ENCODE measurements at regions not wholly inside any gene's neighbourhood (a gene's known extent, or its start where the extent isn't known, plus 50 kb on each side); places are given as distances from the start of the nearest gene placed in this dataset.

DNA sequence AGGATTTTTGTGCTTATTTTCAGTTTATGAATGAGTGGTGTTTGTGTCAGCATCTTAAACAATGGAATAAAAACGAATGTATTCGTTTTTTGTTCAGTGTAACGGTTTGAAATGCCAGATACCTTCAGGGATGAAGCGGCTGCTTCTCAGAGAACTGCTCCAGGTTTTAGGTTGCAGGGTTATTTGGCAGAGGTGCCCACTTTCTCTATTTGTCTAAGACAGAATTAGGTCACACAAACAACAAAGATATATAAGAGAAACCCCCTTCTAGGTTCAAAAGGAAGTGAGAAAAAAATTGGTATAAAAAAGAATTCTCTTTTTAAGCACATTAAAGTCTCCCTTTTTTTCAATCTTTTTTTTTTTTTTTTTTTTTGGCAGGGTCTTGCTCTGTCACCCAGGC lies 98.9 kb downstream of the MFAP3L start:
- H3K36me3 Mint-ChIP-seq = no peaks in the 10 kb centered on the region
- Histone ChIP-seq H2AFZ (replicated peaks) (no peak overlapping the region), H3K9ac (no peak overlapping the region), H4K20me1 (ENCODE audit: low read depth) (no peaks in the 10 kb centered on the region), H3K36me3 (no peaks in the 10 kb centered on the region), H3K27me3 (no peaks in the 10 kb centered on the region), H3K9me3 (ENCODE audit: low read depth) (no peaks in the 10 kb centered on the region), H3K4me2 (no peak overlapping the region), H3K4me3 (no peak overlapping the region), H3F3A (ENCODE audit: low read depth) (no peaks in the 10 kb centered on the region), H3K79me2 (ENCODE audit: low read depth) (no peaks in the 10 kb centered on the region), H3K4me1 (peaks cover 3% of the 10 kb centered on the region), H3K27ac (no peak overlapping the region)
- H3K4me1 Mint-ChIP-seq = no peaks in the 10 kb centered on the region
- no peak for DNase-seq (ENCODE audit: low spot score)
- peaks cover 8% of the 10 kb centered on the region for H3K27me3 Mint-ChIP-seq (ENCODE audit: insufficient read depth, low read depth)
- peaks cover 2% of the 10 kb centered on the region for H3K9me3 Mint-ChIP-seq
- TF ChIP-seq EZH2phosphoT487 (IDR thresholded peaks at IDR 0.05) (no peak), EZH2 (IDR thresholded peaks at IDR 0.05) (no peak)
- TF ChIP-seq, protein P1, sequence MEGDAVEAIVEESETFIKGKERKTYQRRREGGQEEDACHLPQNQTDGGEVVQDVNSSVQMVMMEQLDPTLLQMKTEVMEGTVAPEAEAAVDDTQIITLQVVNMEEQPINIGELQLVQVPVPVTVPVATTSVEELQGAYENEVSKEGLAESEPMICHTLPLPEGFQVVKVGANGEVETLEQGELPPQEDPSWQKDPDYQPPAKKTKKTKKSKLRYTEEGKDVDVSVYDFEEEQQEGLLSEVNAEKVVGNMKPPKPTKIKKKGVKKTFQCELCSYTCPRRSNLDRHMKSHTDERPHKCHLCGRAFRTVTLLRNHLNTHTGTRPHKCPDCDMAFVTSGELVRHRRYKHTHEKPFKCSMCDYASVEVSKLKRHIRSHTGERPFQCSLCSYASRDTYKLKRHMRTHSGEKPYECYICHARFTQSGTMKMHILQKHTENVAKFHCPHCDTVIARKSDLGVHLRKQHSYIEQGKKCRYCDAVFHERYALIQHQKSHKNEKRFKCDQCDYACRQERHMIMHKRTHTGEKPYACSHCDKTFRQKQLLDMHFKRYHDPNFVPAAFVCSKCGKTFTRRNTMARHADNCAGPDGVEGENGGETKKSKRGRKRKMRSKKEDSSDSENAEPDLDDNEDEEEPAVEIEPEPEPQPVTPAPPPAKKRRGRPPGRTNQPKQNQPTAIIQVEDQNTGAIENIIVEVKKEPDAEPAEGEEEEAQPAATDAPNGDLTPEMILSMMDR (IDR thresholded peaks at IDR 0.05) = no peak
- H3K27ac Mint-ChIP-seq = no peak overlapping the region
- no peak overlapping the region for H3K4me3 Mint-ChIP-seq

DNA sequence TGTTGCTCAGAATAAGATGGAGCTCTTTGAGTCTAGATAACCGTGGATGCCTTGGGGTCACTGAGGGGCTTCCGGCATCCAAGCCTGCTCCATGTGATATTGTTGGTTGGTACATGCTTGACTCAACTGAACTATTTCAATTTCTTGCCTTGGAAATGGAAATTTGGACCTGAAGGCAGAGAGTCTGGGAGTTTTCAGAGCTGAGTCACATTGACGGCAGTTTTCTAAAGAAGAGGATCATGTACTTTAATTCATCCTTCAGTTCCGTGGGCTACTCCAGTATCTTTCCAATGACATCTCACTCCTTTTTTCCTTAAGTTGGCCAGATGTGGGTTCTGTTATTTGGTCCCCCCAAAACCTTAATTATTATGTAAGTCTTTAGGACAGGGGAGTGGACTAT lies 100.5 kb downstream of the MFAP3L start:
- no peaks in the 10 kb centered on the region for H3K36me3 ChIP-seq
- H2AFZ ChIP-seq (replicated peaks) = no peak overlapping the region
- Mint-ChIP-seq H3K4me1 (no peaks in the 10 kb centered on the region), H3K27ac (no peak overlapping the region), H3K27me3 (ENCODE audit: insufficient read depth, low read depth) (peaks cover 6% of the 10 kb centered on the region), H3K4me3 (no peak overlapping the region), H3K36me3 (no peaks in the 10 kb centered on the region), H3K9me3 (peaks cover under 1% of the 10 kb centered on the region)
- H3K4me2 ChIP-seq = no peak overlapping the region
- DNase-seq (ENCODE audit: low spot score) = no peak
- H3K9me3 ChIP-seq (ENCODE audit: low read depth) = no peaks in the 10 kb centered on the region
- H3K4me1 ChIP-seq = peaks cover 3% of the 10 kb centered on the region
- H4K20me1 ChIP-seq (ENCODE audit: low read depth) = no peaks in the 10 kb centered on the region
- TF ChIP-seq, protein P1 (IDR thresholded peaks at IDR 0.05) = no peak
- no peak overlapping the region for H3K27ac ChIP-seq
- no peak overlapping the region for H3K9ac ChIP-seq
- H3K27me3 ChIP-seq = no peaks in the 10 kb centered on the region
- H3K79me2 ChIP-seq (ENCODE audit: low read depth) = no peaks in the 10 kb centered on the region
- H3F3A ChIP-seq (ENCODE audit: low read depth) = no peaks in the 10 kb centered on the region
- no peak overlapping the region for H3K4me3 ChIP-seq

DNA sequence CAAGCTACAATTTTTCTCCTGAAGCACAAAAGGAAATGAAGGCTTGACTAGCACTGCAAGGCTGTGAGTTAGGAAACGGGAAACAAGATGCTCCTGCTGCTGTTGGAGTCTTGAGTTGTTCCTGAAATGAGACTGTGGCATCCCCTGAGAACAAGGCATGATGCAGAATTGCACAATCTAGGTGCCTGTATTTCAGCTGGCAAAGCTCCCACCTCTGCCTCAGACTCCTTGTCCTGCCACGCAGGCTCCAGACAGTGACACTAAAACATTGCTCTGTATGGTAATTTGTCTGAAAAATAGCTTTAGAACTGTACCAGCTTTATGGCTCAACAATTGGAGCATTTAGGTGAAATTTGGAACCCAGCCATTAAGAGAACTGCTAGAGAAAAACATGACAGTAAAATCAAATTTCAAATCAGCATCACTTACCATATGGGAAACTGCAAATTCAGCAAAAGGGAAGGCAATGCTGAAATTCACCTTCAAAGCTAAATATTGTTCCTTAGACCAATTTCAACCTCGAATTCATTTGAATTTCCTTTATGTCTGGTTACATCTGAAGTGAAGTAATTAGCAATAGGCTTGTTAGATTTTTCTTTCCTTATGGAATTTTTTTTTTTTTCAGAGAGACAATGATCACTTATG lies 103.4 kb downstream of the MFAP3L start:
- H3K27ac ChIP-seq = no peak overlapping the region
- H3K36me3 Mint-ChIP-seq = no peaks in the 10 kb centered on the region
- H3K4me2 ChIP-seq = no peak overlapping the region
- peaks cover 2% of the 10 kb centered on the region for H3K9me3 Mint-ChIP-seq
- peaks cover 9% of the 10 kb centered on the region for H3K4me1 ChIP-seq
- H3F3A ChIP-seq (ENCODE audit: low read depth) = no peaks in the 10 kb centered on the region
- no peak overlapping the region for H3K4me3 ChIP-seq
- TF ChIP-seq EZH2phosphoT487 (IDR thresholded peaks at IDR 0.05) (no peak), EZH2 (IDR thresholded peaks at IDR 0.05) (no peak)
- TF ChIP-seq, protein P1 (IDR thresholded peaks at IDR 0.05) = no peak
- no peaks in the 10 kb centered on the region for H3K36me3 ChIP-seq
- H3K27ac Mint-ChIP-seq = no peak overlapping the region
- no peak overlapping the region for H3K9ac ChIP-seq
- H3K9me3 ChIP-seq (ENCODE audit: low read depth) = no peaks in the 10 kb centered on the region
- no peaks in the 10 kb centered on the region for H4K20me1 ChIP-seq (ENCODE audit: low read depth)
- H2AFZ ChIP-seq (replicated peaks) = no peak overlapping the region
- H3K27me3 ChIP-seq = no peaks in the 10 kb centered on the region
- peaks cover 5% of the 10 kb centered on the region for H3K4me1 Mint-ChIP-seq
- no peak overlapping the region for H3K4me3 Mint-ChIP-seq
- DNase-seq (ENCODE audit: low spot score) = no peak
- H3K27me3 Mint-ChIP-seq (ENCODE audit: insufficient read depth, low read depth) = peaks cover 4% of the 10 kb centered on the region
- H3K79me2 ChIP-seq (ENCODE audit: low read depth) = no peaks in the 10 kb centered on the region

Data from neural progenitor cell (in vitro differentiated cells).